ENCODE measurements at regions not wholly inside any gene's neighbourhood (a gene's known extent, or its start where the extent isn't known, plus 50 kb on each side); places are given as distances from the start of the nearest gene placed in this dataset.

GRCh38 chrX:63488546-63489373, 137.6 kb upstream of the SPIN4 start:
- H3K27ac ChIP-seq (ENCODE audit: low read depth, low read length) = no peak overlapping the region
- H3K9me2 ChIP-seq (replicated peaks; ENCODE audit: control insufficient read depth, low read length) = no peaks in the 10 kb centered on the region
- TF ChIP-seq EZH2phosphoT487 (IDR thresholded peaks at IDR 0.05; ENCODE audit: borderline replicate concordance, low read length) = no peak
- no peak for TF ChIP-seq CTCF (IDR thresholded peaks at IDR 0.05; ENCODE audit: low read depth, low read length, poor library complexity, severe bottlenecking)
- no peak overlapping the region for H3K4me3 ChIP-seq (ENCODE audit: low read length)
- H4K20me1 ChIP-seq (ENCODE audit: control insufficient read depth, insufficient read depth, low read depth, low read length) = no peaks in the 10 kb centered on the region
- no peaks in the 10 kb centered on the region for H3K27me3 ChIP-seq (ENCODE audit: control insufficient read depth, low read length)
- H3K79me2 ChIP-seq (ENCODE audit: control insufficient read depth, low read length) = no peaks in the 10 kb centered on the region
- no peak overlapping the region for H3K4me2 ChIP-seq (ENCODE audit: low read length)
- no peaks in the 10 kb centered on the region for H3K9me3 ChIP-seq (ENCODE audit: control insufficient read depth, insufficient read depth, low read length)
- H3K4me1 ChIP-seq (ENCODE audit: control insufficient read depth, low read length) = no peaks in the 10 kb centered on the region
- no peaks in the 10 kb centered on the region for H3K36me3 ChIP-seq (ENCODE audit: control insufficient read depth, low read length)
- no peaks in the 10 kb centered on the region for H3F3A ChIP-seq (ENCODE audit: control insufficient read depth, insufficient read depth)

- no peaks in the 10 kb centered on the region for H4K20me1 ChIP-seq (ENCODE audit: control insufficient read depth, insufficient read depth, low read depth, low read length)
- no peaks in the 10 kb centered on the region for H3K27me3 ChIP-seq (ENCODE audit: control insufficient read depth, low read length)
- H3K9me3 ChIP-seq (ENCODE audit: control insufficient read depth, insufficient read depth, low read length) = no peaks in the 10 kb centered on the region; the same call in 1 of the 2 replicates
- H3K4me1 ChIP-seq (ENCODE audit: control insufficient read depth, low read length) = no peaks in the 10 kb centered on the region
- TF ChIP-seq EZH2phosphoT487 (IDR thresholded peaks at IDR 0.05; ENCODE audit: borderline replicate concordance, low read length) (no peak), CTCF (IDR thresholded peaks at IDR 0.05; ENCODE audit: low read depth, low read length, poor library complexity, severe bottlenecking) (no peak)
- no peaks in the 10 kb centered on the region for H3F3A ChIP-seq (ENCODE audit: control insufficient read depth, insufficient read depth)
- H3K27ac ChIP-seq (ENCODE audit: low read depth, low read length) = no peak overlapping the region
- H3K79me2 ChIP-seq (ENCODE audit: control insufficient read depth, low read length) = no peaks in the 10 kb centered on the region
- no peak overlapping the region for H3K4me3 ChIP-seq (ENCODE audit: low read length)
- H3K9me2 ChIP-seq (replicated peaks; ENCODE audit: control insufficient read depth, low read length) = no peaks in the 10 kb centered on the region
- H3K36me3 ChIP-seq (ENCODE audit: control insufficient read depth, low read length) = no peaks in the 10 kb centered on the region
- H3K4me2 ChIP-seq (ENCODE audit: low read length) = no peak overlapping the region
Measured at GRCh38 chrX:63475200-63475599, 124.1 kb upstream of the SPIN4 start.

DNA sequence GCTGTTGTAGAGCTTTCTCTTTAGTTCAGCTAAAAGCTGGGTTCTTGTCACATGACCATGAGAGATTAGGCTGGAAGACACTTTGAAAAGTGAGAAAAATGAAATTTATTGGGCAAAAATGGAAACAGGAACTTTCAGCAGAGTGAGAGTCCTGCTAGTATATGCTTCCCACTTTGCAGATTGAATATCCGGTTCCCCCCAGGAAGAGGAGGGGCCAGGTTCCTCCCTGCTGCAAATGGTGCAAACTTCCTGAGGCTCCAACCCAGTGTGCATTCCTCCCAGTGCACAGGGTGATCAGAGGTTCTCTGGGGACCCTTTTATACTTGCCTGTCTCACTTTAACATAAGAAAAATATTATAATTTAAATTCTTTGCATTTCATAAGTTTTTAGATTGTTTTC, 119.9 kb upstream of the SPIN4 start:
- Histone ChIP-seq H3F3A (ENCODE audit: control insufficient read depth, insufficient read depth) (no peaks in the 10 kb centered on the region), H3K9me2 (replicated peaks; ENCODE audit: control insufficient read depth, low read length) (no peaks in the 10 kb centered on the region), H3K4me2 (ENCODE audit: low read length) (no peak overlapping the region), H3K9me3 (ENCODE audit: control insufficient read depth, insufficient read depth, low read length) (no peaks in the 10 kb centered on the region; the same call in 1 of the 2 replicates), H3K4me3 (ENCODE audit: low read length) (no peak overlapping the region), H3K27me3 (ENCODE audit: control insufficient read depth, low read length) (no peaks in the 10 kb centered on the region), H3K36me3 (ENCODE audit: control insufficient read depth, low read length) (no peaks in the 10 kb centered on the region), H3K4me1 (ENCODE audit: control insufficient read depth, low read length) (no peaks in the 10 kb centered on the region), H3K27ac (ENCODE audit: low read depth, low read length) (no peak overlapping the region), H4K20me1 (ENCODE audit: control insufficient read depth, insufficient read depth, low read depth, low read length) (no peaks in the 10 kb centered on the region), H3K79me2 (ENCODE audit: control insufficient read depth, low read length) (no peaks in the 10 kb centered on the region)
- TF ChIP-seq CTCF (IDR thresholded peaks at IDR 0.05; ENCODE audit: low read depth, low read length, poor library complexity, severe bottlenecking) (no peak), EZH2phosphoT487 (IDR thresholded peaks at IDR 0.05; ENCODE audit: borderline replicate concordance, low read length) (no peak)
